ENCODE measurements at regions not wholly inside any gene's neighbourhood (a gene's known extent, or its start where the extent isn't known, plus 50 kb on each side); places are given as distances from the start of the nearest gene placed in this dataset.
"Not testable (repeated sequence)": the region's sequence is repeated elsewhere in the genome, so short reads cannot be mapped to it uniquely, and the experiment has no call there.

- no peak for DNase-seq (ENCODE audit: low read depth)
Measured at GRCh38 chr6:144653885-144654505, 368.9 kb downstream of the UTRN start.

GRCh38 chr6:144654506-144654905 is 369.4 kb downstream of the UTRN start:
- no peak for DNase-seq (ENCODE audit: low read depth)

GRCh38 chr6:144655376-144655775 is 370.2 kb downstream of the UTRN start:
- DNase-seq (ENCODE audit: low read depth) = no peak

DNA sequence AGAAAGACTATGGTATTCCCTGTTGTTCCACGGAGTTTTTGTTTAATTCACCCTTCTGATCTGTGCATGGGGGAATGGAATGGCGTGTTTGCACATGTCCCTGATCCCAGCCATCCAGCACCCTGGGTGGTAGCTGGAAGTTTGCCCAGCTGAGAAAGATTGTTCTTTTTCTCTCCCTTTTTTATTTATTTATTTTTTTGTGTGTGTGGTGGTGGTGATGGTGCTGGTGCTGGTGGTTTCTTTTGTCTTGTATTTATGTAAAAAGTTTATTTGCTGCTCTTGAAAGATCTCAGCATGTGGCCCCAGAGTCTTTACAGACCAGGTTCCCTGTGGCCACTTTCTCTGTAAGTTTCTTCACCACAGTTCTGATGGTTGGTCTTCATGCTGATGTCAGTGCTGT is 372.6 kb downstream of the UTRN start:
- no peak for DNase-seq (ENCODE audit: low read depth)

DNA sequence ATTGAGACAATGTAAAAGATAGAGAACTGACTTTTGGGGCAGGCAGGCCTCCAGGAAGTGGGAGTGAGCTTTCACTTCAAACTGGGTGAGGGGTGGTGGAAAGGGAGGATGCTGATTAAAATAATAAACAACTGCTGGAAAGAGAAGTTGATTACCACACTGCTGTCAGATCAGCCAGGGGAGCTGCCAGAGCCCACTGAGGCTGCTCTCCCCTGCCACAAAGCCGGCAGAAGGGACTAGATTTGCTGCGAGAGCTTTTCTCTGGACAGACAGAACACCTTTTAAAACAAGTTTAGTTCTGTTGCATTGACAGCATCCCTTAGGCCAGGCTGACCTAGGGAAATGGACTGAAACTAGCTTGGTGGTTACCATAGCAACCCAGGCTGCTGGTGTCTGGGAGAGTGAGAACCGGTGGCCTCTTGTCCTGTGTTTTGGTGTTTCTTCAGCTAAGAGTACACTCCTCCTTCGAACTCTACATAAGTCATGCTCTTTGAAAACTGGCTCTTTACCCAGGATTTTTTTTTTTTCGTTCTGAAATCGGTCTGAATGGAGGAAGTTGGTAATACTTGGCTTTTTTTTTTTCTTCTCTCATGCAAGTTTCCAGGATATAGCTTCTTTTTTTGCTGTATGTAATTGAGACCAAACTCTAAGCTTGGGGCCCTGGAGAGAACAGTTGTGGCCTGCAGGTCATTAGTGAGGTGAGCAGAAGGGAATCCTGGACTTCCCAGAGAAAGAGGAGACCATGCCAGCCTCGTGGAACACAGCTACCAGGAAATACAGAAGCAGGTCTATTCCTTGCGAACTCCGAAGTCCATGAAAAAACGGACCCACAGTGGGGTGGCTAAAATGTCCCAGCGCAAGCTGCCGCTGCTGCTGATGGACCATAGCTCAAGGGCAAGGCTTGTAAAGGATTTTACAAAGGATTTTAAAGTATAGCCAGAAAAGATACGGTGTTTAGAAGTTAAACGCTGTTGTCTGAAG is 374.4 kb downstream of the UTRN start:
- DNase-seq (ENCODE audit: low read depth) = no peak

GRCh38 chr6:144660561-144661115 is 375.5 kb downstream of the UTRN start:
- no peak for DNase-seq (ENCODE audit: low read depth)

DNA sequence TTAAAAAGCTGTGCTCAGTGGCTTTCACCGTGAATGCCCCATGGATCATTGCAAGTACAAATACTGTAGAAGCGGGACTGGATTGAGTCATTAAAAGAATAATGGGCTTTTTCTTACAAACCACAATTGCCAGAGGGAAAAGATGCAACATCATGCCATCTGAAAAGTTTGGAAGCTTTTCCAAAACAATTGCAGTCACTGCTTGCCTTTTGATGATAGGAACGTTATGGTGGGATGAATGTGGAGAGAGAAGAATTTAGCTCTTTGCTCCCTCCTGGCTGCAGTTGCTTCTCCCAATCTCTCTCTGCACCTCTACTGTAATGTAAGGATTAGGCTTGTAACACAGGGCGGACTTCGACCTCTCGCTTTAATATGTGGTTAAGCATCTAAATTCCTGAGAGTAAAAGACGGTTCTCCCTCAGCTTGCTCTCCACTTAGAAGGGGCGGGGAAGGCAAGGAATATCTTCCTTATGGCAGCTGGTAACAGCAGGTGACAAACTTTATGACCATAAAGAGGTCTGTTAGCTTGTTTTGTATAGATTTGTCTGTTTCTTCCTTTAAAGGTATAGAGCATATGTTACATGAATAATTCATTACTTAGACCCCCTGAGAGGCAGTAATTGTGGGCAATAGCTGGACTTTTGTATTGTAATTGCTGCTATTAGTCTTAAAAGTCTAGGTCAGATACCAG is 376.1 kb downstream of the UTRN start:
- no peak for DNase-seq (ENCODE audit: low read depth)

- DNase-seq (ENCODE audit: low read depth) = no peak
Measured at GRCh38 chr6:144662812-144663365, 377.8 kb downstream of the UTRN start.

- DNase-seq (ENCODE audit: low read depth) = no peak
Measured at GRCh38 chr6:144664281-144664680, 379.1 kb downstream of the UTRN start.

DNA sequence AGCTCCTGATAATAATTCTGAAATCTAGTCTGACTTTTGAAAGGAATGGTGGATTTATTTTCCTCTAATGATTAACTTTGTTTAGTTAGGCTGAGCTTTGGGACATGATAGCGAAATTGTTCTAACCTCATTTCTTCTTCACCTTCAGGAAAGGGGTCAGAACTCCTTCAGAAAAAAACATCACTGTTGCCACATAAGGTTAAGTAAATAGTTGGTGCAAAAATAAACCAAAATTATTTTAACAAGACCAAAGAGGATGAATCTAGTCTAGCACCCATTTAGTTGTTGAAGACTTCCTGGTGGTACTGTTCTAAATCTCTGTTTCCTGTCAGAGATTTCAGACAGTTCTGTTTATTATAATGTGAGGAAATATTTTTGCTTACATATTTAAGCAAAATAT is 379.8 kb downstream of the UTRN start:
- no peak for DNase-seq (ENCODE audit: low read depth)

DNA sequence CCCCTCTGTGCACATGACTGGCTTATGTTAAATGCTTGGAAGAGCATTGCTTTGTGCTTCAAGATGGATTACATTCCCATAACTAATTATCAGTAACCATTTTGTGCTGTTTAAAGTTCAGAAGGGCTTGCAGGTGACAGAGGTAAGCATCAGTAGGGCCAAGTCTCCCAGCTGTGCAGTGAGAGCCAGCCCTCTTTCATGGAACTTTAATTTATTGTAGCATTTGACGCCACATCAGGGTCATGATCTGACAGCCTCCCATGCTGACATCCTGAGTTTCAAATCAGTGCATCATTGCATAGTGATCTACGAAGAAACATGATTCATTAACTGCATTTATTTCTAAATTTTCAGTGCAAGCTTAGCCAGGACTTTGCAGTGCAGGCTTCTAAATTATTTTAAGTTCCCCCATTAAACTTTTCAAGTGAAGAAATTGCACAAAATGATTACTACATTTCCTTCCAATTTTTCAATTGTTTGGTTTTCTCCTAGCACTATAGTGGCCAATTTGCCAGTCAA is 380.9 kb downstream of the UTRN start:
- no peak for DNase-seq (ENCODE audit: low read depth)

GRCh38 chr6:144666781-144667180 is 381.6 kb downstream of the UTRN start:
- no peak for DNase-seq (ENCODE audit: low read depth)

DNA sequence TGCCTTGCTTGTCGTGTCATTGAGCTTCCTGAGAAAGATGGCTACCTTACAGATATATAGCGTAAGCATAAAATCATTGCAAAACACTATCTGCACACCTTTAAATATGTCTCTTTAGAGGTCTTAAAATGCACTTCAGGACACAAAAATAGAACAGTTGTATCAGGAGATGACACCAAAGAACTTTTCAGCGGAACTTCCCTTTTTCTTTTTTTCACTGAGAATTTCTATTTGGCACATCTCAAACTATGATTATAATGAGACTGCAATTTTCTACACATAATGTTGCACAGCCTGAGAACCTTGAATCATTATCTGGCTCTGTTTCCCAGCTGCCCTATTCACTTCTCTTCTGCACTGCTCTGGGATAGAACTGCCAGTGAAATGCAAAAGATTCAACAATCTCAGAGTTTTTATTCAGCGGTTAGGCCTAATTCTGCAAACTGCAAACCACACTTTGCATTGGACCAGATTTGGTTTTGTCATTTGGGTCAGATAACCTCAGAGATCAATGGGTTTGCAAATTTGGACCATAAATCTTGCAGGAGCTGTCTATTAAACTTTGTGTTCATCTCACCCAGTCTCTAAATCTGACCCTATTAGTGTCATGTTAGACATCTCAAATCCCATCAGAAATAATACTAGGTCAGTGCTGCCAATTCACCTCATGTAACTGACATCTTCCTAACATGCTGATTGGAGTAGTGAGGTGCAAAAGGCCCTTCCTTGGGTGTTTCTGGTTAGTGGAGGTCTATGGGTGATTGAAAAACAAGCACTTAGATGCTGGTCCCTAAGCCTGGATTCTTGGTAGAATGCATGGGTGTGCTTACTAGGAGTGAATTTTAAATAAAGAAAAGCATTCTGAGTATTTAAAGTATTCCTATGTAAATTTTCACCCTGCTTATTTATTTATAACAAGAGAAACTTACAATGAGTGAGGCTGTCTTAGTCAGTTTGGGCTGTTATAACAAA is 382.7 kb downstream of the UTRN start:
- no peak for DNase-seq (ENCODE audit: low read depth)

- DNase-seq (ENCODE audit: low read depth) = not testable (repeated sequence)
Measured at GRCh38 chr6:144670259-144670658, 385.1 kb downstream of the UTRN start.

DNA sequence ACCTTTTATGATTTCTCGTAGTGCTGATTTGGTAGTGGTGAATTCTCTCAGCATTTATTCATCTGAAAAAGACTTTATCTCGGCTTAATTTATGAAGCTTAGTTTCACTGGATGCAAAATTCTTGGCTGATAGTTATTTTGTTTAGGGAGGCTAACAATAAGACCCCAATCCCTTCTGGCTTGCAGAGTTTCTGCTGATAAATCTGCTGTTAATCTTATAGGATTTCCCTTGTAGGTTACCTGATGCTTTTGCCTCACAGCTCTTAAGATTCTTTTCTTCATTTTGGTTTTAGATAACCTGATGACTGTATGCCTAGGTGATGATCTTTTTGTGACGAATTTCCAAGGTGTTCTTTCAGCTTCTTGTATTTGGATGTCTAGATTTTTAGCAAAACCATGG is 388.7 kb downstream of the UTRN start:
- no peak for DNase-seq (ENCODE audit: low read depth)

GRCh38 chr6:144675231-144675861 is 390.2 kb downstream of the UTRN start:
- no peak for DNase-seq (ENCODE audit: low read depth)

DNA sequence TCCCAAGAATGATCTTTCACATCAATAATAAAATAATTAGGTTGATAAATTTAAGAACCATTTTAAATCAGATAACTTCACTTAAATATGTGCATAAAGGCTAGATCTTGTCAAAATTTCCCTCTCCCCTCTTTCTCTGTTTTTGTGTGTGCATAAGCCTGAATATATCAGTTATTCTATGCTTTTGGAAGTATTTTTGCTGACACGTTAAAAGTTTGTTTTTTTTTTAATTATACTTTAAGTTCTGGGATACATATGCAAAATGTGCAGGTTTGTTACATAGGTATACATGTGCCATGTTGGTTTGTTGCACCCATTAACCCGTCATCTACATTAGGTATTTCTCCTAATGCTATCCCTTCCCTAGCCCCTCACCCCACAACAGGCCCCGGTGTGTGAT is 391.2 kb downstream of the UTRN start:
- not testable (repeated sequence) for DNase-seq (ENCODE audit: low read depth)

GRCh38 chr6:144677263-144677662 is 392.1 kb downstream of the UTRN start:
- DNase-seq (ENCODE audit: low read depth) = not testable (repeated sequence)

GRCh38 chr6:144678844-144679243 is 393.7 kb downstream of the UTRN start:
- DNase-seq (ENCODE audit: low read depth) = no peak

DNA sequence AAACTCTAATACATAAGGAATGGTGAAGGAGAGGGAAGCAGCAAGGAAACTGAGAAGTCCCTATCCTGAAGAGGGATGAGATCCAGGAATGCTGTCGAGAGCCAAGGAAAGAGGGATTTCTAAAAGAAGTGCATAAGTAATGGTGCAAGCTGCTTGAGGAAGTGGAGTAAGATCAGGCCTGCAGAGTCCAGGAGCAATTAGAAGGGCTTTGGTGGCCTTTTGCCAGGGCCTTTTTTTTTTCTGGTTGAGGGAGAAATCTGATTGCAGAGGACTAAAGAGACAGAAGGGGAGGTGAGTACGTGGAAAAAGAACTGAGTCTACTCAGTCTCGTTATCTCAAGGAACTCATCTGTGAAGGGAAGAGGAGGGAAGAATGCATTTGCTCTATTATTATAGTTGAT is 396.2 kb downstream of the UTRN start:
- no peak for DNase-seq (ENCODE audit: low read depth)

Measured in T follicular helper cell (primary cell).